NOMO-1 treated with DMSO at 0.1 percent for 48 hours (cell line): ENCODE measurements at regions not wholly inside any gene's neighbourhood (a gene's known extent, or its start where the extent isn't known, plus 50 kb on each side); places are given as distances from the start of the nearest gene placed in this dataset.

Source experiments
- DNase-seq: peaks from one replicate; lab custom pipeline; 2025; ENCODE audit not compliant: unreplicated experiment; lab: John Stamatoyannopoulos, UW

DNA sequence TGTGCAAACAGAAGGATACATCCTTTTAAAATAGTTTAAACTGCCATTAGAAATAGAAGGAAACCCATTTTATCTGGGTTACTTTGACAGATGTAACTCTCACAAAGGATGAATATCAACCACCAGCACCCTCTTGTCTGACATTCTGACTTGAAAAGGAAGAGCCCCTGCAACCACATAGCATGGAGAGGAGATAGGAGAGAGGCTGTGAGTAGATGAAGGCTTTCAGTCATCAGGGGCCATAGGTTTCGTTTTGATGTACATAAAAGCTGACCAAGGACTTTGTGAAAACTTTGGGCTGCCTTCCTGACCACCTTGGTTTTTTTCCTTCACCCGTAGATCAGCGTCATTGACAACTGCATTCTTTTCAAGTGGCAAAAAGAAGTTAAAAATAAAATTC lies 211.6 kb upstream of the PRPS1L1 start:
- DNase-seq = no peak

- DNase-seq = no peak
These were observed 214.0 kb upstream of the PRPS1L1 start for GRCh38 chr7:18241543-18242231.

- DNase-seq = no peak
These were observed 216.1 kb upstream of the PRPS1L1 start for GRCh38 chr7:18243731-18244130.

DNA sequence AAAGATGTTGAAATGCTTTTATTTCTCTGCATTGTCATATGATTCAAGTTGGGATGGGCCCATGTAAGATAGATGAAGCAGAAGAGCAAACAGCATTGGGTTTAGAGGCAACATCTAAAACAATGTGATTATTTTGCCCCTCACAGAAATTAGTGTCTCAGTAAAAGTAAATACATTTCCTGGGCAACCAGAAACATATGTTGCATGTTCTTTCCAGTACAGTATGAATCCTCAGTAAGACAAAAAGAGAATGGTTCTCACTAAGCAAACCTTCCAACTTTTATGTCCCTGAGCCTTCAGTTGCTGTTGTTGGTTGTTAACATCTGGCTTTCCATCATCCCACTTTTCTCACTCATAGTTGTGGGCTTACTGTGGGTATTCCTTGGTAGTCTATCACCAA lies 222.5 kb upstream of the PRPS1L1 start:
- no peak for DNase-seq

- no peak for DNase-seq
These were observed 230.1 kb upstream of the PRPS1L1 start for GRCh38 chr7:18257711-18258110.

DNA sequence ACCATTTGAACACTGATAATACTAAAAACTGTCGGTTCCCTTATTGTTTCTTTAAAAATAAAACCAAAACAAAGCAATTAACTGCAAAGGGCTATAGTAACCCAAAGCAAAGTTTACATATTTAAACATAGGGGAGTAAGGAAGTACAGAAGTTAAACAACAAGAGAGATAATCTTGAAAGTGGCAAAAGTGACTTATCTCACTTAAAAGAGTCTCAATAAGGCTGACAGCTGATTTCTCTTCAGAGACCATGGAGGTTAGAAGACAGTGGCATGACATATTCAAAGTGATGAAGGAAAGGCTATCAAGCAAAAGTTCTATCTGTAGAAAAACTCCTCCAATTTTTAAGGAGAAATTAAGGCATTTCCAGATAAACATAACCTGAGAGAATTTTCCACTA lies 233.5 kb upstream of the HDAC9 start:
- peak; percentile 42 for DNase-seq

DNA sequence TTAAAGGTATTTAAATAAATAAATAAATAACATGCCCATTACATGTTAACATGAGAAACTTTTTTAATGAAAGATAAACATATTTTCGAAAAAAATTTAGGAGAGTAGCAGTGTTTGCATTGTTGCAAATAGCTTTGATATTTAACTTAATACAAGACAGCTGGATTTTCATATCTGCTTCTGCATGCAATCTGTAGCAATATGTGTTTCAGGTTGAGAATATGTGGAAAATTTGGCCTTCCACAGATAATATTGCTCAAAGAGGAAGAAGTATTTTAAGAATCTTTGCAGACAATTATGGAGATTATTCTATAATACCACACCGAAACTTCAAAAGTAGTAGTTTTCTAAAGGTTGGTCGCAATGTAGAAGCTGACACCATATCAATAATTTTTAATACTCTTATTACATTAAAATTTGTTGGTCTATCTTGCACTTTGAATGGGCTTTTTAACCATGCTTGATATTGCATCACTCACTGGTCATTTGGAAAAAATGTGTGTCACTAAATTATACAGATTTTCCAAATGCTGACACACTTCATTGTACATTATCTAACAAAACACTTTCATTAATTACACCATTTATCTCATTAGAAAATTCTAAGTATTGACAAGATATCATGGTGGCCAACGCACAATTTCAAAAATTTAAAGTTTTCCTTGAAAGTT lies 229.8 kb upstream of the HDAC9 start:
- no peak for DNase-seq

- no peak for DNase-seq
These were observed 227.0 kb upstream of the HDAC9 start for GRCh38 chr7:18268571-18268970.

GRCh38 chr7:18276380-18276779 lies 219.2 kb upstream of the HDAC9 start:
- DNase-seq = no peak

GRCh38 chr7:18278316-18278715 lies 217.2 kb upstream of the HDAC9 start:
- no peak for DNase-seq

- no peak for DNase-seq
These were observed 212.5 kb upstream of the HDAC9 start for GRCh38 chr7:18283045-18283444.

GRCh38 chr7:18287482-18287881 lies 208.1 kb upstream of the HDAC9 start:
- DNase-seq = no peak

- peak; percentile 13 for DNase-seq
These were observed 207.1 kb upstream of the HDAC9 start for GRCh38 chr7:18288322-18289037.

- DNase-seq = no peak
These were observed 205.8 kb upstream of the HDAC9 start for GRCh38 chr7:18289788-18290187.

GRCh38 chr7:18290223-18290622 lies 205.3 kb upstream of the HDAC9 start:
- peak; percentile 65 for DNase-seq

- DNase-seq = peak; percentile 43
These were observed 204.7 kb upstream of the HDAC9 start for GRCh38 chr7:18290865-18291264.

DNA sequence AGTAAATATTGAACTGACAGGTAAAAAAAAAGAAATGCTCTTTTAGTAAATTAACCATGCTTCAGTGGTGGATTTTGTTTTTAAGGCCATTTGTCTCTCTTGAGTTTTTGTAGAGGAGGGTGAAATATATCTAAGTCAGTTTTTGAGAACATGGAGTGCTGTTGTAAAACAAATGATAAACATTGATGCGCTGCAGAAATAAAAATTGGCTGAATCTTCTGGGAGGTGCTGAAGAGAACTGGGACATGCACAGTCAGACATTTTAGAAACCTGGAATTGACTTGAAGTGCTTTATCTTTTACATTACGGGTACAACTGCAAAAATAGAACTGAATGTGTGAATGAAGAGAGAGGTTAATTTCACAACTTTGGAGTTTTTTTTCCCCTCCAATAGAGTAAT lies 203.0 kb upstream of the HDAC9 start:
- DNase-seq = no peak

DNA sequence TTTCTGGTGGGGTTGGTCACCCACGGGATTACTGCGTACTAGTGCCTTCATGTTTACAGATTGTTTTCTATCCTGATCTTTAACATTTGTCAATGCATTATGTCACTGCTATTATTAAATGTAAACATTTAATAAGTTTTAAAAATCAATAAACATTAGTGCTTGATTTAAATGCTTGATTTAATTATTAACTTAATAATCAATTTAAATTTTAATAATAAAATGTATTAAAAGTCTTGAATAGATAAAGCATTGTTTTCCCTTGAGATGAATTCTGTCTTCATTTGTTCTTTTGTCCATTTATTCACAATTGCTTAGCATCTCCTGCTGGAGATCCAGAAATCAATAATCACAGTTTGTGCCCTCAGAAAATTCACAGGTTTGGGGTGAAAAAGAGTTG lies 201.8 kb upstream of the HDAC9 start:
- no peak for DNase-seq

DNA sequence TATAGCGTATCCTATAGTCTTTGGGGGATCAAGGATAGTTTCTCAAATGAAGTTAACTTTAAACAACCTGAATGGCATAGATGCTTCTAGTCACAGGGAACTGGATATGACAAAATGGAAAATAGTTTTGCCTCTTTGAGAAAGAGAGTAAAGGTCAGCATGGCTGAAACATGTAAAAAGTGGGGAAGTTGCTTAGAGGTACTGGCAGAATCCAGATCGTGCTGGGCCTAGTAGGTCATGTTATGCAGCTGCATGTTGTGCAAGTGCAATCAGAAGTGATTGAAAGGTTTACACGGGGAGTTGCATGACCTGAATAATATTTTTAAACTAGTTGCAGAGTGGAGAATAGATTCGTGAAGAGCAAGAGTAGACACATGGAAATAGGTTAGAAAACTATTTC lies 201.1 kb upstream of the HDAC9 start:
- DNase-seq = peak; percentile 68

GRCh38 chr7:18295781-18296423 lies 199.6 kb upstream of the HDAC9 start:
- peak; percentile 33 for DNase-seq

GRCh38 chr7:18302097-18302496 lies 193.5 kb upstream of the HDAC9 start:
- DNase-seq = no peak

GRCh38 chr7:18305866-18306265 lies 189.7 kb upstream of the HDAC9 start:
- DNase-seq = no peak
